Neuronal stem cell (in vitro differentiated cells): ENCODE measurements at regions not wholly inside any gene's neighbourhood (a gene's known extent, or its start where the extent isn't known, plus 50 kb on each side); places are given as distances from the start of the nearest gene placed in this dataset.

Source experiments
- DNase-seq: peaks from one replicate; pipeline ENCODE4 v3.0.0-alpha.2; 2013; ENCODE audit warnings: low spot score
- H2AFZ ChIP-seq: one replicate; pipeline ENCODE4 v1.6.1; 2013; ENCODE audit warnings: mild to moderate bottlenecking, low read length, inconsistent platforms
- H2AK5ac ChIP-seq: 2 replicates; pipeline ENCODE4 v1.6.1; 2013; ENCODE audit warnings: low read depth, mild to moderate bottlenecking, inconsistent platforms, low read length, moderate library complexity, mixed read lengths
- H2BK120ac ChIP-seq: 2 replicates; pipeline ENCODE4 v1.6.1; 2013; ENCODE audit warnings: low read depth, mild to moderate bottlenecking, inconsistent platforms, low read length, moderate library complexity, mixed read lengths
- H2BK12ac ChIP-seq: one replicate; pipeline ENCODE4 v1.6.1; 2013; ENCODE audit warnings: low read length, inconsistent platforms
- H2BK15ac ChIP-seq: 2 replicates; pipeline ENCODE4 v1.6.1; 2013; ENCODE audit warnings: mild to moderate bottlenecking, low read length, inconsistent platforms, mixed read lengths
- H2BK5ac ChIP-seq: one replicate; pipeline ENCODE4 v1.6.1; 2013; ENCODE audit warnings: inconsistent platforms, mild to moderate bottlenecking, low read length, moderate library complexity
- H3K14ac ChIP-seq: one replicate; pipeline ENCODE4 v1.6.1; 2013; ENCODE audit warnings: low read length, inconsistent platforms
- H3K18ac ChIP-seq: 2 replicates; pipeline ENCODE4 v1.6.1; 2013; ENCODE audit warnings: low read length, inconsistent platforms
- H3K23ac ChIP-seq: 2 replicates; pipeline ENCODE4 v1.6.1; 2013; ENCODE audit warnings: low read depth, mild to moderate bottlenecking, mixed read lengths, low read length, inconsistent platforms; ENCODE audit not compliant: poor library complexity
- H3K27ac ChIP-seq: replicated peaks from 3 replicates; pipeline ENCODE4 v1.5.1; 2013; ENCODE audit warnings: low read length, inconsistent platforms
- H3K27me3 ChIP-seq, 3 experiments: 2 replicates each; pipeline ENCODE4 v1.6.1; 2013; ENCODE audit warnings: low read length in 3 of 3, mild to moderate bottlenecking in 2 of 3, inconsistent platforms in 1 of 3, low read depth in 1 of 3, mixed read lengths in 1 of 3, moderate library complexity in 1 of 3; ENCODE audit not compliant: control insufficient read depth in 3 of 3, insufficient read depth in 3 of 3
- H3K36me3 ChIP-seq, 2 donors: replicated peaks in 1 of 2; 2 replicates each; pipeline ENCODE4 v1.6.1; 2013; ENCODE audit warnings: low read length in 2 of 2; ENCODE audit not compliant: control insufficient read depth in 2 of 2, insufficient read depth in 2 of 2
- H3K4ac ChIP-seq: 2 replicates; pipeline ENCODE4 v1.6.1; 2013; ENCODE audit warnings: inconsistent platforms, mild to moderate bottlenecking, low read length, moderate library complexity
- H3K4me1 ChIP-seq, 2 donors: 1 replicate in 1 of 2; 2 replicates in 1 of 2; pipeline ENCODE4 v1.6.1; 2013; ENCODE audit warnings: low read length in 2 of 2, low read depth in 1 of 2; ENCODE audit not compliant: control insufficient read depth in 2 of 2, insufficient read depth in 1 of 2
- H3K4me2 ChIP-seq: one replicate; pipeline ENCODE4 v1.6.1; 2013; ENCODE audit warnings: mild to moderate bottlenecking, low read length, inconsistent platforms; ENCODE audit not compliant: insufficient read depth, poor library complexity, severe bottlenecking
- H3K4me3 ChIP-seq, 2 donors: 2 replicates each; pipeline ENCODE4 v1.5.1; 2013; ENCODE audit warnings: low read length in 2 of 2, mild to moderate bottlenecking in 2 of 2, inconsistent platforms in 1 of 2, moderate library complexity in 1 of 2
- H3K79me1 ChIP-seq: one replicate; pipeline ENCODE4 v1.6.1; 2013; ENCODE audit warnings: low read depth, mild to moderate bottlenecking, inconsistent platforms, low read length, moderate library complexity
- H3K9ac ChIP-seq: one replicate; pipeline ENCODE4 v1.6.1; 2013; ENCODE audit warnings: mild to moderate bottlenecking, low read depth, low read length, inconsistent platforms; ENCODE audit not compliant: poor library complexity
- H3K9me3 ChIP-seq, 2 donors: replicated peaks in 1 of 2; 2 replicates each; pipeline versions ENCODE3 to v1.6.1; 2013; ENCODE audit warnings: low read length in 2 of 2, mild to moderate bottlenecking in 2 of 2, inconsistent platforms in 1 of 2, low read depth in 1 of 2, mixed read lengths in 1 of 2, moderate library complexity in 1 of 2; ENCODE audit not compliant: control insufficient read depth in 2 of 2, insufficient read depth in 1 of 2
- H4K8ac ChIP-seq: one replicate; pipeline ENCODE4 v1.6.1; 2013; ENCODE audit warnings: low read depth, mild to moderate bottlenecking, inconsistent platforms, low read length, moderate library complexity
- H4K91ac ChIP-seq: one replicate; pipeline ENCODE4 v1.6.1; 2013; ENCODE audit warnings: low read length, low read depth, mild to moderate bottlenecking, inconsistent platforms; ENCODE audit not compliant: poor library complexity
- WGBS, 2 donors: extraction: QIAGEN DNeasy Blood & Tissue Kit; methylation state at CpG; one replicate each; pipeline ENCODE4 v1.1.7; 2013; ENCODE audit warnings: missing lambda C conversion rate in 2 of 2, mixed read lengths in 1 of 2; ENCODE audit not compliant: insufficient read length in 2 of 2, insufficient replicate concordance in 1 of 2; ENCODE audit errors: extremely low coverage in 2 of 2; 5-methylcytosine and 5-hydroxymethylcytosine counted together

- Histone ChIP-seq H2AK5ac (no peak overlapping the region), H2BK5ac (no peak overlapping the region), H3K9me3 (peaks cover 0 to 10% of the 10 kb centered on the region in 2 donors), H3K18ac (peak overlapping the region; percentile 17), H3K27ac (no peak overlapping the region), H4K91ac (no peak overlapping the region), H3K27me3 (no peaks in the 10 kb centered on the region), H3K4me3 (no peak overlapping the region), H2BK15ac (no peak overlapping the region), H3K4ac (no peak overlapping the region), H3K79me1 (no peaks in the 10 kb centered on the region), H3K4me1 (peaks cover 0 to 3% of the 10 kb centered on the region in 2 donors), H3K36me3 (no peaks in the 10 kb centered on the region), H2BK12ac (no peak overlapping the region), H3K23ac (no peak overlapping the region), H3K4me2 (no peak overlapping the region), H3K14ac (no peak overlapping the region), H2BK120ac (no peak overlapping the region), H2AFZ (no peak overlapping the region), H3K9ac (no peak overlapping the region), H4K8ac (no peak overlapping the region)
- DNase-seq: no peak
- no CpG with 5 or more reads among the region's 6 CpGs for WGBS, 2 donors
These were observed 315.0 kb upstream of the POU3F1 start for GRCh38 chr1:38361566-38361965.

- Histone ChIP-seq H2BK5ac (no peak overlapping the region), H2BK15ac (no peak overlapping the region), H3K23ac (no peak overlapping the region), H3K4me2 (no peak overlapping the region), H2AK5ac (no peak overlapping the region), H3K9me3 (peaks cover 0 to 13% of the 10 kb centered on the region in 2 donors), H3K4me3 (no peak overlapping the region), H3K9ac (no peak overlapping the region), H3K14ac (no peak overlapping the region), H3K27ac (no peak overlapping the region), H3K4me1 (peaks cover 0 to 3% of the 10 kb centered on the region in 2 donors), H3K27me3 (no peaks in the 10 kb centered on the region), H3K4ac (no peak overlapping the region), H3K18ac (no peak overlapping the region), H3K79me1 (no peaks in the 10 kb centered on the region), H2BK120ac (no peak overlapping the region), H4K8ac (no peak overlapping the region), H2BK12ac (no peak overlapping the region), H3K36me3 (no peaks in the 10 kb centered on the region), H2AFZ (no peak overlapping the region), H4K91ac (no peak overlapping the region)
- DNase-seq: no peak
- WGBS, 2 donors: no CpG with 5 or more reads among the region's 1 CpG
These were observed 314.2 kb upstream of the POU3F1 start for GRCh38 chr1:38360807-38361206.

DNA sequence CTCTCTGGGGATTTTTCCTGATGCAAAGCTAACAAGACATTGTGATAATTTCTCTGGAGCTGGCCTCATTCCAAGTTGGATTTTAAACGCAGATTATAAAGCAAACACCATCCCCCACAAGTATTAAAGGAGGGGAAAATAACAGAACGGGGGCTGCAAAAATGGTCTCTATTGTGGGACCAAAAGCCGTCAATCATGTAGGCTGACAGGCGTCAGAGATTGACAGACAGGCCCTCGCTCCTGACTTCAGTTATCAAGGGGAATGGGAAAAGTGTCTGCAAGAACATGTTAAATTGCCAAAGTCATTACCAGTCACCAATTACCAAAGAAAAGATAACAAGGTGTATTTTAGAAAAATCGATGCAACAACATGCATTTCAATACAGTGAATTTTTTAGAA lies 307.4 kb upstream of the POU3F1 start:
- no peak overlapping the region for H2BK5ac ChIP-seq
- peaks cover 0 to 4% of the 10 kb centered on the region in 2 donors for H3K4me1 ChIP-seq
- H3K9me3 ChIP-seq: peaks cover 0 to 19% of the 10 kb centered on the region in 2 donors
- no peaks in the 10 kb centered on the region for H3K79me1 ChIP-seq
- H2AFZ ChIP-seq: no peak overlapping the region
- no peak overlapping the region for H3K23ac ChIP-seq
- H2BK12ac ChIP-seq: no peak overlapping the region
- no peak overlapping the region for H2AK5ac ChIP-seq
- no peak overlapping the region for H3K14ac ChIP-seq
- H3K36me3 ChIP-seq: no peaks in the 10 kb centered on the region
- no peak overlapping the region for H3K4me2 ChIP-seq
- no peak for DNase-seq
- H2BK120ac ChIP-seq: no peak overlapping the region
- no CpG with 5 or more reads among the region's 6 CpGs for WGBS, 2 donors
- H3K4ac ChIP-seq: no peak overlapping the region
- no peak overlapping the region for H3K27ac ChIP-seq
- H3K9ac ChIP-seq: no peak overlapping the region
- H3K4me3 ChIP-seq: no peak overlapping the region
- no peak overlapping the region for H3K18ac ChIP-seq
- H3K27me3 ChIP-seq: no peaks in the 10 kb centered on the region
- no peak overlapping the region for H2BK15ac ChIP-seq
- H4K8ac ChIP-seq: no peak overlapping the region
- no peak overlapping the region for H4K91ac ChIP-seq

- no peaks in the 10 kb centered on the region for H3K79me1 ChIP-seq
- no peak overlapping the region for H3K4ac ChIP-seq
- H3K4me1 ChIP-seq: peaks cover 0 to 4% of the 10 kb centered on the region in 2 donors
- H3K4me2 ChIP-seq: no peak overlapping the region
- H2BK12ac ChIP-seq: no peak overlapping the region
- H3K14ac ChIP-seq: no peak overlapping the region
- no peak overlapping the region for H3K23ac ChIP-seq
- no peak overlapping the region for H3K18ac ChIP-seq
- H3K27ac ChIP-seq: no peak overlapping the region
- H2BK5ac ChIP-seq: no peak overlapping the region
- no peak overlapping the region for H2AFZ ChIP-seq
- peaks cover 5 to 25% of the 10 kb centered on the region in 2 donors for H3K9me3 ChIP-seq
- no peak overlapping the region for H2BK120ac ChIP-seq
- no peak overlapping the region for H2AK5ac ChIP-seq
- H4K91ac ChIP-seq: no peak overlapping the region
- no peak for DNase-seq
- no peaks in the 10 kb centered on the region for H3K27me3 ChIP-seq
- no CpG with 5 or more reads among the region's 6 CpGs for WGBS, 2 donors
- no peaks in the 10 kb centered on the region for H3K36me3 ChIP-seq
- no peak overlapping the region for H3K9ac ChIP-seq
- no peak overlapping the region for H4K8ac ChIP-seq
- H2BK15ac ChIP-seq: no peak overlapping the region
- H3K4me3 ChIP-seq: no peak overlapping the region
These were observed 306.3 kb upstream of the POU3F1 start for GRCh38 chr1:38352869-38353268.
